ENCODE measurements at regions not wholly inside any gene's neighbourhood (a gene's known extent, or its start where the extent isn't known, plus 50 kb on each side); places are given as distances from the start of the nearest gene placed in this dataset.
"Not testable (repeated sequence)": the region's sequence is repeated elsewhere in the genome, so short reads cannot be mapped to it uniquely, and the experiment has no call there.

GRCh38 chrX:122092360-122092759 is 1045.0 kb downstream of the GLUD2 start:
- DNase-seq: no peak
- intact Hi-C loops (cut with DNase I): no loop called here

GRCh38 chrX:122092978-122093377 is 1045.6 kb downstream of the GLUD2 start:
- no peak for DNase-seq
- intact Hi-C loops (cut with DNase I): no loop called here

GRCh38 chrX:122094611-122095010 is 1047.2 kb downstream of the GLUD2 start:
- no peak for DNase-seq
- intact Hi-C loops (cut with DNase I): no loop called here

- DNase-seq: no peak
- intact Hi-C loops (cut with DNase I): no loop called here
These were observed 1066.0 kb downstream of the GLUD2 start for GRCh38 chrX:122113376-122113775.

GRCh38 chrX:122113896-122114295 is 1066.5 kb downstream of the GLUD2 start:
- no peak for DNase-seq
- intact Hi-C loops (cut with DNase I): no loop called here

GRCh38 chrX:122115604-122116003 is 1068.2 kb downstream of the GLUD2 start:
- DNase-seq: no peak
- intact Hi-C loops (cut with DNase I): no loop called here

GRCh38 chrX:122119361-122119760 is 1064.7 kb upstream of the GRIA3 start:
- intact Hi-C loops (cut with DNase I): no loop called here

GRCh38 chrX:122122274-122122673 is 1061.8 kb upstream of the GRIA3 start:
- intact Hi-C loops (cut with DNase I): no loop called here
- no peak for DNase-seq

More at GRCh38 chrX:122119361-122119760, 1064.7 kb upstream of the GRIA3 start:
- DNase-seq: no peak

GRCh38 chrX:122133478-122133877 is 1050.6 kb upstream of the GRIA3 start:
- intact Hi-C loops (cut with DNase I): no loop called here
- DNase-seq: no peak

GRCh38 chrX:122134291-122134690 is 1049.8 kb upstream of the GRIA3 start:
- no peak for DNase-seq
- intact Hi-C loops (cut with DNase I): no loop called here

GRCh38 chrX:122135070-122135469 is 1049.0 kb upstream of the GRIA3 start:
- DNase-seq: no peak
- intact Hi-C loops (cut with DNase I): no loop called here

GRCh38 chrX:122140219-122140618 is 1043.9 kb upstream of the GRIA3 start:
- intact Hi-C loops (cut with DNase I); DNase-seq: not testable (repeated sequence)

- intact Hi-C loops (cut with DNase I): no loop called here
- no peak for DNase-seq
These were observed 1030.1 kb upstream of the GRIA3 start for GRCh38 chrX:122154019-122154418.

GRCh38 chrX:122168241-122168640 is 1015.8 kb upstream of the GRIA3 start:
- intact Hi-C loops (cut with DNase I): no loop called here
- DNase-seq: no peak

- DNase-seq: no peak
- intact Hi-C loops (cut with DNase I): no loop called here
These were observed 999.3 kb upstream of the GRIA3 start for GRCh38 chrX:122184791-122185190.

GRCh38 chrX:122187069-122187713 is 996.9 kb upstream of the GRIA3 start:
- no peak for DNase-seq
- intact Hi-C loops (cut with DNase I): no loop called here

GRCh38 chrX:122188751-122189150 is 995.3 kb upstream of the GRIA3 start:
- no peak for DNase-seq
- intact Hi-C loops (cut with DNase I): no loop called here

GRCh38 chrX:122196343-122196742 is 987.7 kb upstream of the GRIA3 start:
- DNase-seq: no peak
- intact Hi-C loops (cut with DNase I): no loop called here

- intact Hi-C loops (cut with DNase I): no loop called here
These were observed 980.7 kb upstream of the GRIA3 start for GRCh38 chrX:122203399-122203798.

GRCh38 chrX:122218666-122219065 is 965.4 kb upstream of the GRIA3 start:
- no peak for DNase-seq
- intact Hi-C loops (cut with DNase I): no loop called here

More at GRCh38 chrX:122203399-122203798, 980.7 kb upstream of the GRIA3 start:
- no peak for DNase-seq

- intact Hi-C loops (cut with DNase I): no loop called here
- no peak for DNase-seq
These were observed 964.9 kb upstream of the GRIA3 start for GRCh38 chrX:122219226-122219625.

- no peak for DNase-seq
- intact Hi-C loops (cut with DNase I): no loop called here
These were observed 964.3 kb upstream of the GRIA3 start for GRCh38 chrX:122219735-122220134.

Measured in head of caudate nucleus (tissue), 42 donors.